Retinal pigment epithelial cell (primary cell): ENCODE measurements at regions not wholly inside any gene's neighbourhood (a gene's known extent, or its start where the extent isn't known, plus 50 kb on each side); places are given as distances from the start of the nearest gene placed in this dataset.

Experiments used
- DNase-seq: peaks from one replicate; pipeline ENCODE4 v3.0.0-alpha.2; 2010; ENCODE audit warnings: low read depth
- H3K4me3 ChIP-seq: 2 replicates; pipeline ENCODE4 v1.5.1; 2011; ENCODE audit warnings: mild to moderate bottlenecking, low read length, control low read depth, moderate library complexity
- TF ChIP-seq, protein P1 (sequence below): conservative IDR thresholded peaks from 2 replicates; pipeline ENCODE4 v1.5.1; 2011; ENCODE audit warnings: low read depth, low read length, control low read depth, inconsistent platforms

GRCh38 chr2:228334180-228334579 lies 152.7 kb upstream of the SPHKAP start:
- no peak overlapping the region for H3K4me3 ChIP-seq
- no peak for DNase-seq
- TF ChIP-seq, protein P1, sequence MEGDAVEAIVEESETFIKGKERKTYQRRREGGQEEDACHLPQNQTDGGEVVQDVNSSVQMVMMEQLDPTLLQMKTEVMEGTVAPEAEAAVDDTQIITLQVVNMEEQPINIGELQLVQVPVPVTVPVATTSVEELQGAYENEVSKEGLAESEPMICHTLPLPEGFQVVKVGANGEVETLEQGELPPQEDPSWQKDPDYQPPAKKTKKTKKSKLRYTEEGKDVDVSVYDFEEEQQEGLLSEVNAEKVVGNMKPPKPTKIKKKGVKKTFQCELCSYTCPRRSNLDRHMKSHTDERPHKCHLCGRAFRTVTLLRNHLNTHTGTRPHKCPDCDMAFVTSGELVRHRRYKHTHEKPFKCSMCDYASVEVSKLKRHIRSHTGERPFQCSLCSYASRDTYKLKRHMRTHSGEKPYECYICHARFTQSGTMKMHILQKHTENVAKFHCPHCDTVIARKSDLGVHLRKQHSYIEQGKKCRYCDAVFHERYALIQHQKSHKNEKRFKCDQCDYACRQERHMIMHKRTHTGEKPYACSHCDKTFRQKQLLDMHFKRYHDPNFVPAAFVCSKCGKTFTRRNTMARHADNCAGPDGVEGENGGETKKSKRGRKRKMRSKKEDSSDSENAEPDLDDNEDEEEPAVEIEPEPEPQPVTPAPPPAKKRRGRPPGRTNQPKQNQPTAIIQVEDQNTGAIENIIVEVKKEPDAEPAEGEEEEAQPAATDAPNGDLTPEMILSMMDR: no peak

- TF ChIP-seq, protein P1: no peak
- DNase-seq: no peak
- H3K4me3 ChIP-seq: no peak overlapping the region
These were observed 147.8 kb upstream of the SPHKAP start for GRCh38 chr2:228329282-228329681.

DNA sequence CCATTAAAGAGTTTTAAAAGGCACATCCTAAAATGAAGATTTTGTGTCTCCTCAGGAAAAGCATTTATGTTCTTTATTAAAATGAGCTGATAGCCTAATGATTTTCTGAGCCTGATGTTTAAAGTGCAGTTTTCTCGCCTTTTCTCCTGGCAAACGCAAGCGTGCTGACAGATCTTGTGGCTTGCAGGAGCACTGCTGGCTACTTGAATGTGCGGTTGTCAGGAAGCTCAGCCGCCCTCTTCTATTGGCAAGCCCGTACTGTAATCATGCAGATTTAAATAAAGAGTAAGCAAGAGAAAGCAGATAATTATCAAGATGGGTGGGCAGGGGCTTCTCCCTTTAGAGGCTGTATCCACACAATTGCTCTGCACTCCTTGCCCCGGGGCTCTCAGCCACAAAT lies 139.5 kb upstream of the SPHKAP start:
- DNase-seq: no peak
- no peak overlapping the region for H3K4me3 ChIP-seq
- TF ChIP-seq, protein P1: no peak

GRCh38 chr2:228318218-228318617 lies 136.7 kb upstream of the SPHKAP start:
- no peak overlapping the region for H3K4me3 ChIP-seq
- TF ChIP-seq, protein P1: peak; percentile 67
- peak; percentile 4 for DNase-seq

- H3K4me3 ChIP-seq: no peak overlapping the region
- DNase-seq: no peak
- TF ChIP-seq, protein P1: no peak
These were observed 130.7 kb upstream of the SPHKAP start for GRCh38 chr2:228312172-228312571.

GRCh38 chr2:228303960-228304359 lies 122.5 kb upstream of the SPHKAP start:
- no peak overlapping the region for H3K4me3 ChIP-seq
- DNase-seq: no peak
- TF ChIP-seq, protein P1: no peak

DNA sequence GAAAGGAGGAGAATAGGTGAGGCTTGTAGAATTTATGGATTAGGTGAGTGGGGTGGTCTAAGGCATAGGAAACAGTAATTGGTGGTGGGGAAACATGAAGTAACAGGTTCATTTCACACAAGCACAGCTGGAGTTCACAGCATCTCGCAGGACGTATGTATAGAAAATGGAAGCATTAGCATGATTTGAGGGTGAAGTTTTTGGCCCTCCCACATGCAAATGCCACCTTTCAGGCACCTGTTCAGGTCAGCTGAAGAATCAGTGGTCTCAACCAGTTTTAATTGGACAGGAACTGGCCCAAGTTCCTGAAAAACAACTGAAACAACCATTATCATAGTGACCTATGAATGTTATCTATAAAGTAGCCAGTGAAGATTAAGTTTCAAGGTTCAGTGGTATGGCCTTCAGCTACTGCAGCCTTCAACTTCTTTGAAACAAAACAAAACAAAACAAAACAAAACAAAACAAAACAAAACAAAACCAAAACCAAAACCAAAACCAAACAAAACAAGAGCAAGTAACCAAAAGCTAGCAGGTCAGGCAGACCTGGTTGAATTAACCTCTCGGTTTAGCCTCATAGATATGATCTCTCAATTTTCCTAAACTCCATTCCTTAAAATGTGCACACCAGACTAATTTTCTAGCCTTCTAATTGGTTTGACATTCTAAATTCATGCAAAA lies 102.1 kb upstream of the SPHKAP start:
- DNase-seq: no peak
- TF ChIP-seq, protein P1: no peak
- H3K4me3 ChIP-seq: no peak overlapping the region
